ENCODE measurements at regions not wholly inside any gene's neighbourhood (a gene's known extent, or its start where the extent isn't known, plus 50 kb on each side); places are given as distances from the start of the nearest gene placed in this dataset.

- H3K9me3 Mint-ChIP-seq = peaks cover 0 to 33% (median 14%) of the 10 kb centered on the region in 8 donors
- intact Hi-C loops (cut with micrococcal nuclease) = no loop called here
Measured at GRCh38 chr16:64217789-64218535, 903.9 kb downstream of the CDH11 start.

GRCh38 chr16:64215730-64216129 lies 906.1 kb downstream of the CDH11 start:
- peaks cover 0 to 4% of the 10 kb centered on the region in 2 donors for H3K9me3 ChIP-seq (ENCODE audit: control insufficient read depth in 1 of 2, low read length in 2 of 2)
- H3K9me3 Mint-ChIP-seq = peaks cover 0 to 41% (median 20%) of the 10 kb centered on the region in 8 donors
- intact Hi-C loops (cut with micrococcal nuclease) = no loop called here
- H3K4me3 ChIP-seq (ENCODE audit: low read length in 2 of 2) = no peak overlapping the region
- no peaks in the 10 kb centered on the region for H3K4me1 Mint-ChIP-seq
- no peak overlapping the region for H3K27ac ChIP-seq (ENCODE audit: low read depth, low read length)
- no peak for DNase-seq
- no peaks in the 10 kb centered on the region for H3K4me1 ChIP-seq (ENCODE audit: insufficient read depth, low read length)
- POLR2A ChIA-PET (ENCODE audit: partially characterized antibody) = no interaction called here
- no peaks in the 10 kb centered on the region for H3K27me3 ChIP-seq (ENCODE audit: insufficient read depth, low read length)
- H3K36me3 Mint-ChIP-seq = no peaks in the 10 kb centered on the region
- no peak overlapping the region for H3K27ac Mint-ChIP-seq
- H3K4me3 Mint-ChIP-seq = no peak overlapping the region
- CTCF ChIA-PET (ENCODE audit: partially characterized antibody) = no interaction called here
- H3K36me3 ChIP-seq (ENCODE audit: insufficient read depth, low read length) = no peaks in the 10 kb centered on the region
- H3K27me3 Mint-ChIP-seq = no peaks in the 10 kb centered on the region

More at GRCh38 chr16:64217789-64218535, 903.9 kb downstream of the CDH11 start:
- Histone ChIP-seq H3K4me1 (ENCODE audit: insufficient read depth, low read length) (no peaks in the 10 kb centered on the region), H3K27me3 (ENCODE audit: insufficient read depth, low read length) (no peaks in the 10 kb centered on the region), H3K9me3 (ENCODE audit: control insufficient read depth in 1 of 2, low read length in 2 of 2) (peaks cover 0 to 4% of the 10 kb centered on the region in 2 donors), H3K36me3 (ENCODE audit: insufficient read depth, low read length) (no peaks in the 10 kb centered on the region), H3K27ac (ENCODE audit: low read depth, low read length) (no peak overlapping the region), H3K4me3 (ENCODE audit: low read length in 2 of 2) (no peak overlapping the region)
- Mint-ChIP-seq H3K36me3 (no peaks in the 10 kb centered on the region), H3K4me1 (no peaks in the 10 kb centered on the region), H3K4me3 (no peak overlapping the region), H3K27me3 (no peaks in the 10 kb centered on the region), H3K27ac (no peak overlapping the region)
- ChIA-PET CTCF (ENCODE audit: partially characterized antibody) (no interaction called here), POLR2A (ENCODE audit: partially characterized antibody) (no interaction called here)
- DNase-seq = no peak

DNA sequence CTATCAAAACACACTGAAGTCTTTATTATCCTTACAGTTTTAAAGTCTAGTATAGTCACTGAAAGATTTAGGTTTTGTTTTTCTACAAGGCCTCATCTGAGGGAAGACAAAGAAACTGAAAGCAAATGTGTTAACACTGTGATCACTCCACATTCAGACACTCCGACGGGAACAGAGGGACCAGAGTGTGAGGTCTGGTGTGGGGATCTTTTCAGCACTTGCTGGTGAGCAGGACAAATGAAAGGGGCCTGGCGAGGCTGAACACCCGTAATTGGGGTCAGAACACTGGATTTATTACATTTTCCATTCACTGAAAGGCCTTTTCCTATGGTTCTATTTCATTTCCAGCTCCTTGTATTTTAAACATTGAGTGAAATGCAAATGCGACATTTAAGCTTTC lies 910.5 kb downstream of the CDH11 start:
- Histone ChIP-seq H3K4me3 (ENCODE audit: low read length in 2 of 2) (no peak overlapping the region), H3K27me3 (ENCODE audit: insufficient read depth, low read length) (no peaks in the 10 kb centered on the region), H3K4me1 (ENCODE audit: insufficient read depth, low read length) (no peaks in the 10 kb centered on the region), H3K36me3 (ENCODE audit: insufficient read depth, low read length) (no peaks in the 10 kb centered on the region), H3K27ac (ENCODE audit: low read depth, low read length) (no peak overlapping the region), H3K9me3 (ENCODE audit: control insufficient read depth in 1 of 2, low read length in 2 of 2) (no peaks in the 10 kb centered on the region)
- H3K27ac Mint-ChIP-seq = no peak overlapping the region
- H3K4me1 Mint-ChIP-seq = no peaks in the 10 kb centered on the region
- CTCF ChIA-PET (ENCODE audit: partially characterized antibody) = no interaction called here
- peaks cover 0 to 34% (median 18%) of the 10 kb centered on the region in 8 donors for H3K9me3 Mint-ChIP-seq
- no peak overlapping the region for H3K4me3 Mint-ChIP-seq
- no peaks in the 10 kb centered on the region for H3K27me3 Mint-ChIP-seq
- H3K36me3 Mint-ChIP-seq = no peaks in the 10 kb centered on the region
- POLR2A ChIA-PET (ENCODE audit: partially characterized antibody) = no interaction called here
- intact Hi-C loops (cut with micrococcal nuclease) = no loop called here
- no peak for DNase-seq

GRCh38 chr16:64206862-64207261 lies 915.0 kb downstream of the CDH11 start:
- H3K4me3 ChIP-seq (ENCODE audit: low read length in 2 of 2) = no peak overlapping the region
- H3K36me3 ChIP-seq (ENCODE audit: insufficient read depth, low read length) = no peaks in the 10 kb centered on the region
- Mint-ChIP-seq H3K4me1 (no peaks in the 10 kb centered on the region), H3K4me3 (no peak overlapping the region), H3K27ac (no peak overlapping the region), H3K27me3 (no peaks in the 10 kb centered on the region), H3K36me3 (no peaks in the 10 kb centered on the region), H3K9me3 (peaks cover 4 to 35% (median 17%) of the 10 kb centered on the region in 8 donors)
- H3K4me1 ChIP-seq (ENCODE audit: insufficient read depth, low read length) = no peaks in the 10 kb centered on the region
- ChIA-PET CTCF (ENCODE audit: partially characterized antibody) (no interaction called here), POLR2A (ENCODE audit: partially characterized antibody) (no interaction called here)
- DNase-seq = no peak
- H3K27me3 ChIP-seq (ENCODE audit: insufficient read depth, low read length) = no peaks in the 10 kb centered on the region
- H3K9me3 ChIP-seq (ENCODE audit: control insufficient read depth in 1 of 2, low read length in 2 of 2) = no peaks in the 10 kb centered on the region
- intact Hi-C loops (cut with micrococcal nuclease) = no loop called here
- H3K27ac ChIP-seq (ENCODE audit: low read depth, low read length) = no peak overlapping the region

- Mint-ChIP-seq H3K9me3 (peaks cover 3 to 28% (median 17%) of the 10 kb centered on the region in 8 donors), H3K4me1 (no peaks in the 10 kb centered on the region), H3K27me3 (no peaks in the 10 kb centered on the region), H3K27ac (no peak overlapping the region), H3K36me3 (no peaks in the 10 kb centered on the region), H3K4me3 (no peak overlapping the region)
- CTCF ChIA-PET (ENCODE audit: partially characterized antibody) = interaction anchor here (1.0 kb wide), 1 partner anchor 33 kb away, joined by 3 read pairs; no protein-coding TSS in a partner anchor
- no peak for DNase-seq
- no peak overlapping the region for H3K4me3 ChIP-seq (ENCODE audit: low read length in 2 of 2)
- H3K27me3 ChIP-seq (ENCODE audit: insufficient read depth, low read length) = no peaks in the 10 kb centered on the region
- H3K4me1 ChIP-seq (ENCODE audit: insufficient read depth, low read length) = no peaks in the 10 kb centered on the region
- H3K36me3 ChIP-seq (ENCODE audit: insufficient read depth, low read length) = no peaks in the 10 kb centered on the region
- intact Hi-C loops (cut with micrococcal nuclease) = no loop called here
- POLR2A ChIA-PET (ENCODE audit: partially characterized antibody) = no interaction called here
- H3K27ac ChIP-seq (ENCODE audit: low read depth, low read length) = no peak overlapping the region
- H3K9me3 ChIP-seq (ENCODE audit: control insufficient read depth in 1 of 2, low read length in 2 of 2) = no peaks in the 10 kb centered on the region
Measured at GRCh38 chr16:64203126-64203525, 918.7 kb downstream of the CDH11 start.

DNA sequence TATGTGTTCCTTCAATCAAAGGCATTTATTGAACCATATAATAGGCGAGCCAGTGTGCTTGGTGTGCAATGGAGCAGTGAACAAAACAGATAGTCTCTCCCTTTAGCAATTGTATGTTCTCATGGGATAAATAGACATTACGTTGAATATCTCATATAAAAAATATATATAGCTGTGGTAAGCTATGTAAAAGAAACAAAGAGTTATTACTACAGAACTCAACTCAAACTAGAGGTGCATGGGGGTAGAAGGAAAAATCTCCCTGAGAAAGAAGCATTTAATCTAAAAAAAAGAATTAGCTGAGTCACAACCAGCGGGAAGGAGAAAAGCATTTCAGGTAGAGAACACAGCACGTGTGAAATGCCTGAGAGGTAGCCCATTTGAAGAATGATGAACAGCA lies 919.3 kb downstream of the CDH11 start:
- H3K4me3 Mint-ChIP-seq = no peak overlapping the region
- H3K27me3 Mint-ChIP-seq = no peaks in the 10 kb centered on the region
- no peaks in the 10 kb centered on the region for H3K4me1 Mint-ChIP-seq
- DNase-seq = no peak
- no peak overlapping the region for H3K27ac Mint-ChIP-seq
- H3K36me3 ChIP-seq (ENCODE audit: insufficient read depth, low read length) = no peaks in the 10 kb centered on the region
- H3K9me3 ChIP-seq (ENCODE audit: control insufficient read depth in 1 of 2, low read length in 2 of 2) = no peaks in the 10 kb centered on the region
- ChIA-PET CTCF (ENCODE audit: partially characterized antibody) (no interaction called here), POLR2A (ENCODE audit: partially characterized antibody) (no interaction called here)
- no peaks in the 10 kb centered on the region for H3K36me3 Mint-ChIP-seq
- H3K4me3 ChIP-seq (ENCODE audit: low read length in 2 of 2) = no peak overlapping the region
- no peak overlapping the region for H3K27ac ChIP-seq (ENCODE audit: low read depth, low read length)
- intact Hi-C loops (cut with micrococcal nuclease) = no loop called here
- H3K4me1 ChIP-seq (ENCODE audit: insufficient read depth, low read length) = no peaks in the 10 kb centered on the region
- H3K9me3 Mint-ChIP-seq = peaks cover 3 to 28% (median 13%) of the 10 kb centered on the region in 8 donors
- no peaks in the 10 kb centered on the region for H3K27me3 ChIP-seq (ENCODE audit: insufficient read depth, low read length)

GRCh38 chr16:64196444-64196843 lies 925.4 kb downstream of the CDH11 start:
- Histone ChIP-seq H3K9me3 (ENCODE audit: control insufficient read depth in 1 of 2, low read length in 2 of 2) (no peaks in the 10 kb centered on the region), H3K4me3 (ENCODE audit: low read length in 2 of 2) (no peak overlapping the region), H3K36me3 (ENCODE audit: insufficient read depth, low read length) (no peaks in the 10 kb centered on the region), H3K4me1 (ENCODE audit: insufficient read depth, low read length) (no peaks in the 10 kb centered on the region), H3K27ac (ENCODE audit: low read depth, low read length) (no peak overlapping the region), H3K27me3 (ENCODE audit: insufficient read depth, low read length) (no peaks in the 10 kb centered on the region)
- intact Hi-C loops (cut with micrococcal nuclease) = no loop called here
- POLR2A ChIA-PET (ENCODE audit: partially characterized antibody) = no interaction called here
- no peaks in the 10 kb centered on the region for H3K36me3 Mint-ChIP-seq
- no peaks in the 10 kb centered on the region for H3K27me3 Mint-ChIP-seq
- H3K27ac Mint-ChIP-seq = no peak overlapping the region
- no peak overlapping the region for H3K4me3 Mint-ChIP-seq
- no peaks in the 10 kb centered on the region for H3K4me1 Mint-ChIP-seq
- CTCF ChIA-PET (ENCODE audit: partially characterized antibody) = no interaction called here
- peaks cover 0 to 24% (median 10%) of the 10 kb centered on the region in 8 donors for H3K9me3 Mint-ChIP-seq
- DNase-seq = no peak
